ENCODE measurements at regions not wholly inside any gene's neighbourhood (a gene's known extent, or its start where the extent isn't known, plus 50 kb on each side); places are given as distances from the start of the nearest gene placed in this dataset.
"Not testable (repeated sequence)": the region's sequence is repeated elsewhere in the genome, so short reads cannot be mapped to it uniquely, and the experiment has no call there.

DNA sequence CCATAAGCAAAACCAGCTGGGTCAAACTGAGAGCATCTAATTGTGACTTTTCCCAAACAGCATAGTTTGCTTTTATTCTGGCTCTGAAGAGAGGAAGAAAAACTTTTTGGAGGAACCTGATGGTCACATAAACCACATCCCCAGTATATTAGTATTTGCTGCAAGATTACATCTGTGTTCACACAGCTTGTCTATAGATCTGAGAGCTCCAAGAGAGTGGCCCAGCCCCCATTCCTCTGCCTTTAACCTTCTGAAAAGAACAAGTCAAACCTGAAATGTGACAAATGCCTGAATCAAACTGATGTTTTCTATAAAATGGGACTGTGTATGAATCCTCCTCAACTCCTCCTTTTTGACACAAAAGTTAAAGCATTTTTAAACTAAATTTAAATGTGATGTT is 435.2 kb downstream of the ZNF479 start:
- H3K9me3 ChIP-seq; H3K4me3 ChIP-seq; DNase-seq (ENCODE audit: low spot score in 2 of 2); H3K36me3 ChIP-seq (replicated peaks); H3K27me3 ChIP-seq (ENCODE audit: low read depth); in situ Hi-C loops (cut with MboI; ENCODE audit: low sequenced_read_pairs); H3K4me1 ChIP-seq: not testable (repeated sequence)

DNA sequence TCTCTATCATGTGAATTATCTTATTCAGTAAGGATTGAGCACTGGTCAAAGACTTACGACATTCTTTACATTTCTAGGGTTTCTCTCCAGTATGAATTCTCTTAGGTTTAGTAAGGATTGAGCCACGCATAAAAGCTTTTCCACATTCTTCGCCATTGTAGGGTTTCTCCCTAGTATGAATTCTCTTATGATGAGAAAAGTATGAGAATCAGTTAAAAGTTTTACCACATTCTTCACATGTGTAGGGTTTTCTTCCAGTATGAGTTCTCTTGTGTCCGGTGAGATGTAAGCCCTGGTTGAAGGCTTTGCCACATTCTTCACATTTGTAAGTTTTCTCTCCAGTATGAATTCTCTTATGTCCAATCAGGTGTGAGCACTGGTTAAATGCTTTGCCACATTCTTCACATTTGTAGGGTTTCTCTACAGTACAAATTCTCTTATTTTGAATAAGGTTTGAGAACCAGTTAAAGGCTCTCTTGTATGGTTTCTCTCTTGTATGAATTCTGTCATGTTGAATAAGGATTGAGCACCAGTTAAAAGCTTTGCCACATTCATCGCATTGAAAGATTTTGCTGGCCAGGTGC is 445.9 kb downstream of the ZNF479 start:
- DNase-seq (ENCODE audit: low spot score in 2 of 2), result no peak
- Histone ChIP-seq H3K4me1 (no peaks in the 10 kb centered on the region), H3K27me3 (ENCODE audit: low read depth) (no peaks in the 10 kb centered on the region), H3K4me3 (no peak overlapping the region), H3K9me3 (no peaks in the 10 kb centered on the region; the same call in 1 of the 2 replicates), H3K36me3 (replicated peaks) (no peaks in the 10 kb centered on the region)
- in situ Hi-C loops (cut with MboI; ENCODE audit: low sequenced_read_pairs), result no loop called here

DNA sequence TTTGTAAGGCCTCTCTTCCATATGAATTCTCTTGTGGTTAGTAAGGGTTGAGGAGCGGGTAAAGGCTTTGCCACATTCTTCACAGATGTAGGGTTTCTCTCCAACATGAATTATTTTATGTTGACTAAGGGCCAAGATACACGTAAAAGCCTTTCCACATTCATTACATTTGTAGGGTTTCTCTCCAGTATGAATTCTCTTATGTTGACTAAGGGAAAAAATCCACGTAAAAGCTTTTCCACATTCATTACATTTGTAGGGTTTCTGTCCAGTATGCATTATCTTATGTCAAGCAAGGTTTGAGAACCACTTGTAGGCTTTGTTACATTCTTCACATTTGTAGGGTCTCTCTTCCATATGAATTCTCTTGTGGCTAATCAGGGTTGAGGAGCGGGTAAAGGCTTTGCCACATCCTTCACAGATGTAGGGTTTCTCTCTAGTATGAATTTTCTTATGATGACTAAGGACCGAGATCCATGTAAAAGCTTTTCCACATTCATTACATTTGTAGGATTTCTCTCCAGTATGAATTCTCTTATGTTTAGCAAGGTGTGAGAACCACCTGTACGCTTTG is 493.0 kb downstream of the ZNF479 start:
- no peak for DNase-seq (ENCODE audit: low spot score in 2 of 2)
- H3K27me3 ChIP-seq (ENCODE audit: low read depth), result no peaks in the 10 kb centered on the region
- H3K4me1 ChIP-seq, result no peaks in the 10 kb centered on the region
- H3K4me3 ChIP-seq, result no peak overlapping the region
- H3K36me3 ChIP-seq (replicated peaks), result no peaks in the 10 kb centered on the region
- H3K9me3 ChIP-seq, result peaks cover 7% of the 10 kb centered on the region; the same call in 1 of the 2 replicates
- in situ Hi-C loops (cut with MboI; ENCODE audit: low sequenced_read_pairs), result no loop called here

DNA sequence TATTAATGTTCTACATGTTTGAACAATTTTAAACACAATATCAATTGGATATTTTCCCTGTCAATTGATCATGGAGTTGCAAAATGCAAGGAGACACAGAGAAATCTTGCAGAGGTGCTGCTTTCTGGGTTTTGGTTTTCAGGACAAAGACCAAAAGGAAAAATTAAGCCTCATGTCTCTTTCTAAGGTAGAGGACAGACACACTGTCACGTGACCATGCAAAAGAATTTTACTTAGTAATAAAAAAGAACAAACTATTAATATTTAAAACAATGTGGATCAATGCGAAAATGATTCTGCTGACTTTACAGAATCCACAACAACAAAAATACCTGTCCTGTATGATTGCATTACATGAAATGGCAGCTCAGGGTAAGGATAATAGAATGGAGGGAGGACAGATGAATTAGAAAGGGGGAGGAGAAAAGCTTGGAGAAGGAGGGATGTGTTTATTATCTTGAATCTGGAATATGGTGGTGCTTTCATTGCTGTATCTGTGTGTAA is 493.7 kb upstream of the NUPR2 start:
- H3K4me1 ChIP-seq, result no peaks in the 10 kb centered on the region
- H3K27me3 ChIP-seq (ENCODE audit: low read depth), result no peaks in the 10 kb centered on the region
- in situ Hi-C loops (cut with MboI; ENCODE audit: low sequenced_read_pairs), result no loop called here
- DNase-seq (ENCODE audit: low spot score in 2 of 2), result no peak
- no peaks in the 10 kb centered on the region for H3K36me3 ChIP-seq (replicated peaks)
- H3K4me3 ChIP-seq, result no peak overlapping the region
- no peaks in the 10 kb centered on the region; the same call in 1 of the 2 replicates for H3K9me3 ChIP-seq

DNA sequence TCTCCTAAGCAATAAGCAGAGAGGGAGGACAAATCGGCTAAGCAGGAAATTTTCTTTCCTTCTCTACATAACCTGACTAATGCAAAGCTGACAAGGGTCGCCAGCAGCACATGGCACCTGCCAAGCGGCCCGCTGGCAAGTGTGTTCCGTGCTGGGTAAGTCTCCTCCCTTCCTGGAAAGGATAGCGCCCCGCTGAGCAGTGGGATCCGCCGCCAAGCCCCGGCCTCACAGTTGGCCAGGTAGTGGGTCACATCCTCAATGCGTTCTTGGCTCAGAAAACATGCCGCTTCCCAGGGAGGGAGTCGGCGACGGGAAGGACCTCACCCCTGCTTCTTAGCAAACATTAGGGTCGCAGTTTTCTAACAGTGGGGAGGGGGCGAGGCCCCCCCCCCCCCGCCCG is 488.9 kb upstream of the NUPR2 start:
- DNase-seq (ENCODE audit: low spot score in 2 of 2), result no peak
- Histone ChIP-seq H3K27me3 (ENCODE audit: low read depth) (no peaks in the 10 kb centered on the region), H3K4me3 (no peak overlapping the region), H3K9me3 (no peaks in the 10 kb centered on the region), H3K36me3 (replicated peaks) (no peaks in the 10 kb centered on the region), H3K4me1 (no peaks in the 10 kb centered on the region)
- in situ Hi-C loops (cut with MboI; ENCODE audit: low sequenced_read_pairs), result no loop called here

DNA sequence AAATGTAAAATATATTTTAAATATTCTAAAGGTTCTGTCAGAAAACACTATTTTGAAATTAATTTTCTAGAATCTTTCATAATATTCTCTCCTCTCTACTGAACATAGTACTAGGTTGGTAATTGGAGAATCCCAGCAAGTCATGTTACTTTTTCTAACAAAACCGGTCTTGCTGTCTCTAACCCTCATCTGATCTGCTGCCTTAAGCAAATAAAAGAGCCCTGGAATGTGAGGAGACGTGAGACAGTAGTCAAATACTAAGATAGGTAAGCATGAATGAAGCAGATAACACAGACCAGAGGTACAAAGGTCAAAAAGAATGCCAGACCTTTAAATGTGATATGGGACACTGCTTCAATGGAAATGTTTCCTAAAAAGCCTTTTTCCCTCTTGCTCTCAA is 462.4 kb upstream of the NUPR2 start:
- Histone ChIP-seq H3K9me3 (no peaks in the 10 kb centered on the region), H3K4me1 (no peaks in the 10 kb centered on the region), H3K27me3 (ENCODE audit: low read depth) (no peaks in the 10 kb centered on the region), H3K36me3 (replicated peaks) (no peaks in the 10 kb centered on the region), H3K4me3 (no peak overlapping the region)
- DNase-seq (ENCODE audit: low spot score in 2 of 2), result no peak
- in situ Hi-C loops (cut with MboI; ENCODE audit: low sequenced_read_pairs), result no loop called here

DNA sequence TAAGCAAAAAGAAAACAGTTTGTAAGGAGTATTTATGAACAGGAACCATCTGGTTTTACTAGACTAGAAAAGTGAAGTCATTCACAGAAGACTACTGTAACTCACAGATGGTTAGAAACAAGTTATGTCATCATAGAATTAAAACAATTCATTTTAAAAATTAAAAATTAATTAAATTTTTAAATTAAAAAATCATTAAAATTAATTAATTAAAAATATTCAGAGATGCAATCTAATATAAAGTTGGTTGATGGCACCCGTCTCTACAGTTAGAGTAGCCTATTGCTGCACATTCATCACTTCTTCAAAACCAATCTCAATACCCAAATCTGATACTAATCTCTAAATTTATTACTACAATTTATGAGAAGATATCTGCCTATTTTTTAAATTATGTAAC is 454.8 kb upstream of the NUPR2 start:
- Histone ChIP-seq H3K4me3 (no peak overlapping the region), H3K9me3 (no peaks in the 10 kb centered on the region), H3K27me3 (ENCODE audit: low read depth) (no peaks in the 10 kb centered on the region), H3K36me3 (replicated peaks) (no peaks in the 10 kb centered on the region), H3K4me1 (no peaks in the 10 kb centered on the region)
- DNase-seq (ENCODE audit: low spot score in 2 of 2), result no peak
- in situ Hi-C loops (cut with MboI; ENCODE audit: low sequenced_read_pairs), result no loop called here

DNA sequence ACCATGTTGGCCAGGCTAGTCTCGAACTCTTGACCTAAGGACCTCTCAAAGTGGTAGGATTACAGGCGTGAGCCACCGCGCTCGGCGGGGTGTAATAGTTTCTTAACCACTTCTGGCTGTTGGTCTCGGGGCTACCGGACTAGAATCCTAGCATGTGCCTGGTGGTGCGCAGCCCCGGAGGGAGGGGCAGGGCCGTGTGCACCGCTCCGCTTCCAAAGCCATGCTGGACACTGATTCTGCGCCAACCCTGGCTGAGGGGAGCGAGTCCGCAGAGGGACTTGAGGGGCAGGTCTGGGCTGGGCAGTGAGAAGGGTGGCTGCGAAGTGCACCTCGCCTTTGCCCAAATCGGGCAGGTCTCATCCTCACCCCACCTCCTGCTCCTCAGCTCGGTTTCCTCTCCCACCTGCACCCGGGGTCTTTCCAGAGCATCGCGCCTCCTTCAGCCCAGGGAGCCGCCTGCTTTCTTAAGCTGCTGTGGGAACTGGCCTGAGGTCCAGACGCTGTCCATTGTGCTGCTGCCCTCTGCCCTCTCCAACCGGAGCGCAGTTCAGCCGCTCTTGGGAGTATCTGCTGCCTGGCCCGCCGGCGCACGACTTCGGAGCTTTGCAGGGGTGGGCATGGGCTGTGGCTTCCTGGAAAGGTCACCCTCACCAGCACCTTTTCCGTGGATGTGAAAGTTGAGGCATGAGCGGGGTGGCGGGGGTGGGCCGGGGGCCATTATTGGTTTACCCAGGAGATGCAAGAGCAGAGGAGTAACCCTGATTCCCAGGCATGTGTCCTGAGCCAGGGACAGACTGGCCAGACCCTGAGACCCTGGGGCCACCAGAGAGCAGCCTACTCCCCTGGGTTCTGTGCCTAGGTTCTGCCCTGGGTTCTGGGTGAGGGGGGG is 422.6 kb upstream of the NUPR2 start:
- DNase-seq (ENCODE audit: low spot score in 2 of 2), result no peak
- no peak overlapping the region for H3K4me3 ChIP-seq
- H3K9me3 ChIP-seq, result peaks cover 5% of the 10 kb centered on the region; the same call in 1 of the 2 replicates
- H3K36me3 ChIP-seq (replicated peaks), result no peaks in the 10 kb centered on the region
- H3K4me1 ChIP-seq, result no peaks in the 10 kb centered on the region
- in situ Hi-C loops (cut with MboI; ENCODE audit: low sequenced_read_pairs), result no loop called here
- no peaks in the 10 kb centered on the region for H3K27me3 ChIP-seq (ENCODE audit: low read depth)

DNA sequence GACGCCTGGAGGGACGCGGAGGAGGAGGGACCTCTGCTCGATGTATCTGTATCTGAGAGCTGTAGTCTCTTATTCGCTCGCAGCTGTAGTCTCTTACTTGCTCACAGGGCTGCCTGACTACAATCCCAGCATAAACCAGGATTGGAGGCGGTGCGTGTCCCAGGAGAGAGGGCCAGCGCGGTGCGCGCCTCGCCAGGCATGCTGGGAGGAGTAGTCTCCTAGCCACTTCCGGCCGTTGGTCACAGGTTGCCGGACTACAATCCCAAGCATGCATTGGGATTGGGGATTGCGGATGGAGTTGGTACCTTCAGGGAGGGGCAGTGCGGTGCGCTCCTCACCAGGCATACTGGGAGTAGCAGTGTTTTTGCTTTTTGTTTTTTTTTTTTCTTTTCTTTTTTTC is 421.7 kb upstream of the NUPR2 start:
- Histone ChIP-seq H3K4me3 (no peak overlapping the region), H3K9me3 (peaks cover 5% of the 10 kb centered on the region; the same call in 1 of the 2 replicates), H3K36me3 (replicated peaks) (no peaks in the 10 kb centered on the region), H3K27me3 (ENCODE audit: low read depth) (no peaks in the 10 kb centered on the region), H3K4me1 (no peaks in the 10 kb centered on the region)
- DNase-seq (ENCODE audit: low spot score in 2 of 2), result no peak
- in situ Hi-C loops (cut with MboI; ENCODE audit: low sequenced_read_pairs), result no loop called here

DNA sequence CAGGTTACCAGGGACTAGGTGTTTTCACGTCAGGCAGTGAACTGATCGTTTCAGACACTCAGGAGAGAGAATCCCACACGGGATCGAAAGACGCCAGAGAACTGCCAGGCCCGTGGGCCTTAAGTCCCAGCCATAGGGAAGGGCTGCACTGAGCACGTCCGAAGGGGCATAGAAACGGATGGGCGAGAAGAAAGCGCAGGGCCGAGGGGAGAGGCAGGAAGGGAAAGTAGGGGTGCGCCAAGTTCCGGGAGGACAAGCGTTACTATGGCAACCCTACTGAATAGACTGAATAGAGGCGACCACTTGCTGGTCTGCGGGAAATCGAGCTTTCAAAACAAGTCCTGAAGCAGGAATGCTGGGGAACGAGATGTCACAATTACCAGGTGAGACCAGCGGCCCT is 421.3 kb upstream of the NUPR2 start:
- Histone ChIP-seq H3K9me3 (peaks cover 5% of the 10 kb centered on the region; the same call in 1 of the 2 replicates), H3K4me1 (no peaks in the 10 kb centered on the region), H3K27me3 (ENCODE audit: low read depth) (no peaks in the 10 kb centered on the region), H3K36me3 (replicated peaks) (no peaks in the 10 kb centered on the region), H3K4me3 (no peak overlapping the region)
- DNase-seq (ENCODE audit: low spot score in 2 of 2), result no peak
- in situ Hi-C loops (cut with MboI; ENCODE audit: low sequenced_read_pairs), result no loop called here

DNA sequence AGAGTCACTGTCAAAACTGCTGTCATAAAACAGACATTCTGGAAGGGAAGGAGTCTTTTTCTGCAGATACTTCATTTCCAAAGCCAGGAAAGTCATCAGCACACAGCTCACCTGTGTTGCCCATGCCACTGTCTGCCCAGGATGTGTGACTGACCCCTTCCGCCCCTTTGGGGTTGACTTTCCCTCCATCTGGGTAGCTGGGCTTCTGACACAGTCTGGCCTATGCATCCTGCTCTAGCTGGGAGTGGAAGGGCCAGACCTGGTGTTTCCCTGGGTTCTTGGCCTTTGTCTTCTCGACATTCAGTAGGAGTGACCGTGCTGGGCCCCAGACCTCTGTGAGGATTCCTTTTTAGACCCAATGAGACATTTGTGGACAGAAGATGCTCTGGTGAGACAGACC is 378.9 kb upstream of the NUPR2 start:
- H3K36me3 ChIP-seq (replicated peaks), result no peaks in the 10 kb centered on the region
- H3K4me1 ChIP-seq, result no peaks in the 10 kb centered on the region
- no peaks in the 10 kb centered on the region for H3K27me3 ChIP-seq (ENCODE audit: low read depth)
- no peak overlapping the region for H3K4me3 ChIP-seq
- no peaks in the 10 kb centered on the region; the same call in 1 of the 2 replicates for H3K9me3 ChIP-seq
- no peak for DNase-seq (ENCODE audit: low spot score in 2 of 2)
- in situ Hi-C loops (cut with MboI; ENCODE audit: low sequenced_read_pairs), result no loop called here

DNA sequence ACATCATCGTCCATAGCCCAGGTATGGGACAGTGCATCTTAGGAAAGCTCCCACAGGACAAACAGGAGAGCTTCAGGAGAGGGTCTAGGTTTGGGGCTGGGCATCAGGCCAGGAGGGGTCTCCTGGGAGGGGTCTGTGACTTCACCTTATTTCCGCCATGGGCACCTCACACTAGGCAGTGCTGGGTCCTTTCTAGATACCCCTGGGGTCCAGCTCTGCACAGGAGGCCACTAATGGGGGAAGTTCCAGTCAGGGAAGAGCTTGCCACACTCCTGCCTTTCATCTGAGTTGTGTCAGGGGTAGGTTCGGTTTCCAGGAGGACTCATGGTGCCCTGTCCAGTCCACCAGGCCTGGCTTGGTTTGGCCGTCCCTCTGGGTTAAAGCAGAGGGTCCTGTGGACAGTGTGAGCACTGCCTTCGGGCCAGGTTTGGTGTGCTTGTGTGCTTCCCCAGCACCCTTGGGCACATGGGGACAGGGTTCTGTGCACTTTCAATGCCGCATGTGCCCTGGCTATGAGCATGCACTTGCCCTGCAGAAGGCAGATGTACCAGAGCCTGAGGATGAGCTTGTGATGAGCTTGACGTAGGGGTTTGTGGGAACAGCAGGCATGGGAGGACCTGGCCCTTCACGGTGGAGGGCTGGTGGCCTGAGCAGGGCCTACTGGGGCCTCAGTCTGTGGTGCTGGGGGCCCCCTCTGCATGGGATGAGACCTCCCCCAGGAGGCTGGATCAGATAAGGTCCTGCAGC is 377.7 kb upstream of the NUPR2 start:
- no peak for DNase-seq (ENCODE audit: low spot score in 2 of 2)
- H3K9me3 ChIP-seq, result no peaks in the 10 kb centered on the region; the same call in 1 of the 2 replicates
- no peaks in the 10 kb centered on the region for H3K27me3 ChIP-seq (ENCODE audit: low read depth)
- no peaks in the 10 kb centered on the region for H3K4me1 ChIP-seq
- in situ Hi-C loops (cut with MboI; ENCODE audit: low sequenced_read_pairs), result no loop called here
- H3K36me3 ChIP-seq (replicated peaks), result no peaks in the 10 kb centered on the region
- no peak overlapping the region for H3K4me3 ChIP-seq

DNA sequence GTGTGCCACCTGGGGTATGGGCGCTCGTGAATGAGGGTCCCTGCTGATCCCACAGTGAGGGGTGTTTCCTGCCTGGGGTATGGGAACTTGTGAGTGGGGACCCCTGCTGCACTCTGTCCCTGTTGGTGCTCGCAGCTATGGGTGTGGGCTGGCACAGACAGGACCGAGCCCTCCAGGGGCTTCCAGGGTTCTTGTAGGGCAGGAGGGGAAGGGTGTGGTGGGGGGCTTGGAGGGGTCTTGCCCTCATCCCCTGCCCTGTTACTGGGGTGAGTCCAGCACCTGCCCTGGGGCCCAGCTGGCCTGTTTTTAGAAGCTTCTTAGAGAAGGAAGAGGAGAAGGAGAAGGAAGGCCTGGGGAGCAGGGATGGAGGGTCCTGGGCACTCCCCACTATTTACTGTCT is 377.0 kb upstream of the NUPR2 start:
- H3K4me1 ChIP-seq, result no peaks in the 10 kb centered on the region
- in situ Hi-C loops (cut with MboI; ENCODE audit: low sequenced_read_pairs), result no loop called here
- H3K9me3 ChIP-seq, result no peaks in the 10 kb centered on the region; the same call in 1 of the 2 replicates

More for the DNA sequence above, 377.0 kb upstream of the NUPR2 start:
- no peak for DNase-seq (ENCODE audit: low spot score in 2 of 2)
- no peaks in the 10 kb centered on the region for H3K36me3 ChIP-seq (replicated peaks)
- no peaks in the 10 kb centered on the region for H3K27me3 ChIP-seq (ENCODE audit: low read depth)
- no peak overlapping the region for H3K4me3 ChIP-seq

Measured in HAP-1 (cell line).